Esophagus mucosa (tissue), 1 donor: ENCODE measurements at regions not wholly inside any gene's neighbourhood (a gene's known extent, or its start where the extent isn't known, plus 50 kb on each side); places are given as distances from the start of the nearest gene placed in this dataset.
A peak's percentile ranks its signal among the peaks of the same experiment; 100 is the strongest.
"Not testable (repeated sequence)": the region's sequence is repeated elsewhere in the genome, so short reads cannot be mapped to it uniquely, and the experiment has no call there.

Experiments
- ATAC-seq: fragments of 200-7000 bp; cut with Tn5 transposase; one replicate; pipeline ENCODE4 v1.9.1; 2020
- donor health status: DM: yes; HTN: yes; CAD: no.

DNA sequence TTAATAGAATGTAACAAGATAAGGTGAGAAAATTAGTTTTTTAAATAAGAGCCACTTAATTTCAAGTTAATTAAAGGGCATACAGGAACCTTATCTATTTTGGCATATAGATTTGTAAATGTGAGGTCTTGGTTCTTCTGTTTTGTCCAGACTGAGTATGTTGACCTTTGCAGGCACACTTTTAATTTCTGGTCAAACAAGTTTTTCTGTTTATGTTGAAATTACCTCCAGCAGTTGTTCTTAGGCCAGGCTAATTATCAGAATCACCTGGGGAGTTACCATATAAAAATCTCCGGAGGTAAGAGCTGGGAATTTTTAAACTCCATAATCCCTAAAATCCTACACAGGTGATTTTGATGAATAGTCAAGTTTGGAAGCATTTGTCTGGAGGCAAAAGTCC lies 227.4 kb upstream of the ANKRD50 start:
- peak; percentile 37 for ATAC-seq

DNA sequence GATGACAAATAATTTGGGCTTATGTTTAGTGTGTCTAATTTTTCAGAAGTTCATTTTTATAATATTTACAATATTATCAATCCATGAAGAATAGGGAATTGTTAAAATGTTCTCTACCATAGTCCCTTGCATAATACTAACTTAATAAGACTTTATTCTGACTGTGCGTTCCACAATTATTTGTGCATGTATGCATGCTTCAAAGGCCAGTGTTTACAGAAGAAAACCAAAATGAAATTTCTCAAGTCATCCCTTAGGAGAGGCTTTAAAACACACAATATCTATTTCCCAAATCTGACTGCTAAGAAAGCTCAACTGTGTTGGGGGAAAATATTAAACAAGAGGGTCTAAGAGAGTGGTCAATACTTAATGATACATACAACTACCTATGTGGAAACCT lies 226.3 kb upstream of the ANKRD50 start:
- no peak for ATAC-seq

DNA sequence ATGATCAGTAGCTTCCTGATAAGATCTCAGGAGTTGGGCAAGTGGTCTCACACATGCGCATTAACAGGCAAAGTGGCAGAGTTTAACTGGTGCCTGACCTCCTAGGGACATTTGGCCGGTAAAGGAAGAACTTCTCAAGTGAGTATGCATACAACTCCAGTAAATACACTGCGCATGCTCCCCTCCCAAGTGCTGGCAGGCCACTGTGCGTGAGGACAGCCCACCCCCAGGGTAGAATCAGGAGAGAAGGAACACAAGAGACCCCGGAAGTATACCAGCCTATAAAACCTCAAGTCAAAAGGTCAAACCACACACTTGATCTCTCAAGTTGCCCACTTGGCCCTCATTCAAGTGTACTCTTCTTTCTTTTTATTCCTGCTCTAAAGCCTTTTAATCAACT lies 225.5 kb upstream of the ANKRD50 start:
- ATAC-seq, result no peak

DNA sequence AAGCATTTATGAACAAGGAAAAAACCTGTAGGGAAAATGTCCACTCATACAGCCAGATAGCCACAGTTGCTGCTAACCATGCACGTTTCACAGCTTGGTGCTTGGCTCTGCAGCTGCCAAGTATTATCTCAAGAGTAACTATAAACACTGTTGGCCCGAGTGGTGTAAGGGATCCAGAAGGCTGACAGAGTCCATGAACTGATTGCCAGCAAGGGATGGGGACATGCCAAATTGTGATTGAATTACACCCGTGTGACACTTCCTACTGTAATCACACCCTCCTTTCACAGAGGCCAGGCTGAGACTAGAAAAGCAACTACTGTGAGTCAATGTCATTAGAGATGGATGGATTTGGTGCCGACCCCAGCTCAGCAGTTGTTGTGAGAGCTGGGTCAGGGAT lies 223.9 kb upstream of the ANKRD50 start:
- ATAC-seq, result peak; percentile 50

DNA sequence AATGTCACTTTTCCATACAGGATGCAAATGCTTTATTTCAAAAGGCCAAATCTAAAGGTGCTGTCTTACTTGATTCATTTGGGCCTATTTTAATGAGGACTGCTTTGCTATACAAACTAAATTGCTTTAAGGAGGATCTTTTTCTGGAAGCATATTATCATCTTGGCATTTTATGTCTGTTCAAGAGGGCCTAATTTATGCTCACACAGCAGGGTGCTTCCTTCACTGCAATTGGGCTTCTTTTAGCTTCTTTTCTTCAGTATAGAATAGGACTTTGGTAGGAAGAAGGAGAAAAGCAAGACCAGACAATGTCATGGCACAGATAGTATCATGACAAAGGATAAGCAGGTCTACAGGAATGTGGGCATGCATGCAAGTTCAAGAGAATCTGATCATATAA lies 222.4 kb upstream of the ANKRD50 start:
- ATAC-seq, result no peak

- no peak for ATAC-seq
Observed at GRCh38 chr4:124933521-124933920, 221.0 kb upstream of the ANKRD50 start.

GRCh38 chr4:124932447-124932846 lies 219.9 kb upstream of the ANKRD50 start:
- ATAC-seq, result no peak

DNA sequence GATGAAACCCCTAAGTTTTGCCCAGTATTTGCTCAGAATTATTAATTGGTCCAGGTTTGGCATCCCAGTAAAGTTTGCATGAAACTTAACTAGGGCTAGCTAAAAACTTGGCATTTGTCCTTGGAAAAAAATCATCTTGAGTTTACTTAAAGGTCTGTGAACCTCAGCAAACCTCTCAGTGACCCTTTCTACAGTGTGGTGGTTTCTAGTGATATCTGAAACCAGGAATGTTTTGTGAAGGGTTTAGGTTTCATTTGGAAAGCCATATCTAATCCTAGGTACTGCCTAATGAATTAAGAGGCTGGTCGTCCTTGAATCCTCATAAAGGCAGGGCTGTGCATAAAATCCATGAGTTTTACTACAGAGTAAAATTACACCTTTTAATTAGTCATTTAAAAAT lies 218.5 kb upstream of the ANKRD50 start:
- no peak for ATAC-seq

DNA sequence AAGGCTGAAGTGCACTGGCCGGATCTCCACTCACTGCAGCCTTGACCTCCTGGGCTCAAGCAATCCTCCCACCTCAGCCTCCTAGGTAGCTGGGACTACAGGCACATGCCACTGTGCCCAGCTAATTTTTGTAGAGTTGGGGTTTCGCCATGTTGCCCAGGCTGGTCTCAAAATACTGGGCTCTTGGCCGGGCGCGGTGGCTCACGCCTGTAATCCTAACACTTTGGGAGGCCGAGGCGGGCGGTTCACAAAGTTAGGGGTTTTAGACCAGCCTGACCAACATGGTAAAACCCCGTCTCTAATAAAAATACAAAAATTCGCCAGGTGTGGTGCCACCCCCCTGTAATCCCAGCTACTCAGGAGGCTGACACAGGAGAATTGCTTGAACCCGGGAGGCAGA lies 210.2 kb upstream of the ANKRD50 start:
- not testable (repeated sequence) for ATAC-seq

- no peak for ATAC-seq
Observed at GRCh38 chr4:124918559-124919122, 206.1 kb upstream of the ANKRD50 start.

- no peak for ATAC-seq
Observed at GRCh38 chr4:124915073-124915472, 202.5 kb upstream of the ANKRD50 start.

- ATAC-seq, result no peak
Observed at GRCh38 chr4:124913237-124913636, 200.7 kb upstream of the ANKRD50 start.

- peak; percentile 69 for ATAC-seq
Observed at GRCh38 chr4:124910327-124910726, 197.8 kb upstream of the ANKRD50 start.

- no peak for ATAC-seq
Observed at GRCh38 chr4:124907881-124908280, 195.3 kb upstream of the ANKRD50 start.

- ATAC-seq, result no peak
Observed at GRCh38 chr4:124905441-124905840, 192.9 kb upstream of the ANKRD50 start.

DNA sequence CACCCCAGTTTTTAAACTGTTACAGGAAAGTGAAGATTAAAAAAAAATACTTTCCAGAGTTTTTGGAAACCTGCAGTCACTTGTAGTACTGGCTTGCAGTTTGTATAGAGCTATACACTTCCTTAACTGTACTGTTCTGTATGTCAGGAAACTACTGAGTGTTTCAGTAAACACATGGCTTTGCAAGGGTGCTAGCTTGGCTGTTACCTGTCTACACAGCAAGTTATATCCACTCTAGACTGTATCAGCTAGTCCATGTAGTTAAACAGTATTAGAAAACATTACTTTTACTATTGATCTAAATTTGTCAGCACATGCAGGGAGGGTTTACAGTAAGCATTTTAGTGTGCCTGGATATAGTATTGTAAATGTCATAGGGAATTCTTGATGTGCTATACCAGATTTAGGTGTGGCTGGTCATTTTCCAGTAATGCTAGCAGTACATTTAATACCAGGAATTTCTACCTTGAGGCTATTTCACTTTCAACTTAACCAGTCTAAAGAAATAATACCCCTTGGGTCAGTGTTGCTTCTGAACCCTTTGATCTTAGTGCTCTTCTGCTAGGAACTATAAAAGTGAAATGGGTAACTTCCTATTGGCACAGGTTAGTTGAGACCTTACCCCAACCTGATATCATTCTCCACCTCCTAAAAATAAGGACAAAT lies 192.3 kb upstream of the ANKRD50 start:
- peak; percentile 33 for ATAC-seq

DNA sequence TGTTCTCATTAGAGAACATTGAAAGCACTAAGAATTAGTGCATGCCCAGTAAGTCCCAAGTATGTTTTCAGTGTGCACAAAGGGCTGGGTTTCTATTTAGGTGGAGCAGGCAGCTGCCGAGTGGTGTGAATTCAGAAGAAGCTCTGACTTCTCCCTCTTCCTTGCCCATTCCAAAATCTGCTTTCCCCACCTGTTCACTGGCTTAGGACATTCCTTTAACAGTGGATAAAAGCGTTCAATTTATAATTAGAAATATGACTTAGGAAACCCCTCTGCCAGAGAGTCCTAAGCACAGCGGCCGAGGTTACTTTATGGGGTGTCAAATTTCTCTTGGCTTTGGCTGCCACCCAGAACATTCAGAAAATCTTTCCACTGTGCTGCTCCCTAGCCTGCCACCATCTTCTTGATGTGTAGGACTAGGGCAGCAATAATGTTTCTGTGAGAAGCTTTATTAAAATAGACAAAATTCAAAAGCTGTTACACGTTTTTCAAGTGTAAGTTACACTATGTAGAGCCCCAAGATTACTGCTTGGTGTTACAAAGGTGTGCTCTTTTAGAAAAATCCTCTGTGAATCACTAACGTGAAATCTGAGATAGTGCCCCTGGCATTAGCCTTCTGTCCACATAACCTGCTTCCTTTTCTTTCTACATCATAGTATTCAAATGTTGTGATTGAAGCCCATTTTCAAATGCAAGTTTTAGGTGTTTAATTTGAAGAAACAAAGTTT lies 191.6 kb upstream of the ANKRD50 start:
- peak; percentile 57 for ATAC-seq

DNA sequence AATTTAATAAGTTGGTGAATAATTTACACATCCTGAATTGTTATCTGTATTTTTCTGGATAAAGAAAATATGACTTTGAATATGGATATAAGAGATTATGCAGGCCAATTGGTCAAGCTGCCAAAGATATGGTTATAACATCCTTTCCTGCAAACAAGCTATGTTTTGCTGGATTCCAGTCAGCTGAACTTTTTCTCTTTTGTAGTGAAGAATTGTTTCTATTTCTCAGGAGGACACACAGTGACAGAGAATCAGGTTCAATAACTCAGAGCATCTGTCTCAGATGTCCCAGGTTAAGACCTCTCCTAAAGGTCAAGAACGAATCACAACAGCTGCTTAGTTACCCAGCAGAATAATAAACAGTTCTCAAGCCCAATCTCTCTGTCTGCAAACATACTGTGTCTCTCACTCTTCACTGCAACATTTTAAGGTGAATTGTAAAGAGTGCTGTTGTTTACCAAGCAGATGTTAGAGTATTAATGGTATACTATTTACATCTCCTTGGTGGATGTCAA lies 189.5 kb upstream of the ANKRD50 start:
- ATAC-seq, result no peak

GRCh38 chr4:124899997-124900396 lies 187.5 kb upstream of the ANKRD50 start:
- peak; percentile 88 for ATAC-seq

DNA sequence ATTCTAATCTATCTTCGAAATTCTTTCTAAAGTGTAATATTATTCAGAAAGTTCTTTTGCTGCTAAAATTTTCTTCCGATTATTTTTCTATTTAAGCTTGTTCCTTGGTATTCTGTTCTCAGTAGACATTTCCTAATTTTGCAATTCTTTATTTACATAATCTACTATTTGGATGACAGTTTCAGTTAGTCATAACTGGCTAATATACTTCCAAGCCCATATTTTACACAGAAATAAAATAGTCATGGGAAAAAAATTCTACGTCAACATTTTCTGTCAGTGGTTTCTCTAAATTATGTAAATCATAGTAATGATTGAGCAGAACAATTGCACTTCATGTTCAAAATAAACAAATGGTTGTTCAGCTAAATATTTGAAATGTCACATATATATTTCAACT lies 178.0 kb upstream of the ANKRD50 start:
- ATAC-seq, result no peak

DNA sequence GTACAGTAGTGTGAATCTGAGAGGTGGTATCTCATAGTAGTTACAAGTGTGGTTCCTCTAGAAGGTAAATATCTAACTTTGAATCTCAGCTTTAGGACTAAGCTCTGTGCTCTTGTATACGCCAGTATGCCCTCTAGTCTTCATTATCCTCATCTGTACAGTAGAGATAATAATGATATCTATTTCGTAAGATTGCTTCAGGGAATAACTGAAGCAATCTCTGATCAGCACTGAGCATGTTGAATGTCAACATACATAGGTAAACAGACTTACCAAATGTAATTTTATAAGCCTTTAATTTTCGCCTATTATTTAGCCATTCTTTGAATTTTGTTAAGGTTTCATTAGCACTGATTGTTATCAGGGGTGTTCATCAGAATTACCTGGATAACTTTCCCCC lies 175.2 kb upstream of the ANKRD50 start:
- ATAC-seq, result no peak

DNA sequence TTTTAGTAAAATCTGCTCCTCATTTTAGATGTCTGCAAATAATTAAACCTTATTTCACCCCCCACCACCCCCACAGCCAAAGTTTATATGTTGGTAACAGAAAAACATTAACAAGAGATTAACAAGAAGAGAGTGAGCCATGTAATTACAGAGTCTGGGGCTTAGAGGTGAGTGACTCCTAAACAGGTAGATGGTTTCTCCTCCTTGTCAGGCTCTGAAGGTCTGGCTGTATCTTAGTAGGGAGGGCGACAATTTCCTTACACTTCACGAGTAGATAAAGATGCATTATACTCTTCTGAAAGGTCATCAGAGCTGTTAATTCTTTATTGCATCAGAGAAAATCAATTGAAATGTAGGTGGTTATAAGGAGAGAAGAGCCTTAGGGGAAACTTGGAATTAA lies 171.8 kb upstream of the ANKRD50 start:
- no peak for ATAC-seq

DNA sequence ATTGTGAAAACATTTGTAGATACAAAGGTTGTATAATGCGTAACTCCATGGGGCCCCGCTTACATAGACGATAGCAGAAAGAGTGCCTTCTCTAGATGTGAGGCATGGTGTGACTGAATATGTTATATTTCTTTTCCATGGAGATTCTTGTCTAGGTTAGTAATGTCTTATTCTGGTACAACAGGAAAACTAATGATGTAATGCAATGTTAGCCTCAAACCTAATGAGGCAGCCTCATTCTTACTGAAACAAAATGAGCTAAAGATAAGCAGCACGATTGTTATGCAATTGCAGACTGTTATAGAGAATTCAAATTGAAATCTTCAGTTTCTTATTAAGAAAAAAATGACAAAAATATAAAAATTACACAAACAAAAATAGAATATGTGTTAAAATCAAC lies 171.1 kb upstream of the ANKRD50 start:
- no peak for ATAC-seq

- no peak for ATAC-seq
Observed at GRCh38 chr4:124879195-124879594, 166.7 kb upstream of the ANKRD50 start.
